IMR-90 (cell line): ENCODE measurements at regions not wholly inside any gene's neighbourhood (a gene's known extent, or its start where the extent isn't known, plus 50 kb on each side); places are given as distances from the start of the nearest gene placed in this dataset.
A peak's percentile ranks its signal among the peaks of the same experiment; 100 is the strongest.

Experiments
- ATAC-seq: fragments of 200-7000 bp; cut with Tn5 transposase; 2 replicates; pipeline ENCODE4 v1.9.1; 2020; ENCODE audit warnings: low read depth, mild to moderate bottlenecking, moderate library complexity
- BruUV-seq: library from RNA; stranded (reverse); fragments of 400-500 nt; replicated peaks from 2 replicates; lab custom pipeline; 2021; lab: Mats Ljungman, UMichigan
- CTCF ChIA-PET: fragments of 300-600 bp; formaldehyde crosslinking; extraction: SDS; loops from one replicate; lab custom pipeline; 2021; ENCODE audit warnings: antibody characterized with exemption; lab: Yijun Ruan, JAX
- POLR2A ChIA-PET: fragments of 300-600 bp; sonication (Branson Sonifier 250); formaldehyde crosslinking; loops from one replicate; lab custom pipeline; 2022; ENCODE audit warnings: antibody characterized with exemption; ENCODE audit not compliant: unreplicated experiment; lab: Charles Lee
- DNase-seq: peaks from one replicate; pipeline ENCODE4 v3.0.0; 2013
- H2AFZ ChIP-seq: replicated peaks from 2 replicates; pipeline ENCODE3; 2013; ENCODE audit warnings: low read length, mild to moderate bottlenecking; ENCODE audit not compliant: poor library complexity
- H2AK5ac ChIP-seq: 2 replicates; pipeline ENCODE4 v1.6.1; 2013; ENCODE audit warnings: low read depth, low read length, inconsistent platforms
- H2AK9ac ChIP-seq: replicated peaks from 2 replicates; pipeline ENCODE3; 2013; ENCODE audit warnings: mild to moderate bottlenecking, low read depth, low read length, moderate library complexity; ENCODE audit not compliant: poor library complexity
- H2BK120ac ChIP-seq: 2 replicates; pipeline ENCODE4 v1.6.1; 2013; ENCODE audit warnings: low read depth, low read length, inconsistent platforms
- H2BK15ac ChIP-seq: 3 replicates; pipeline ENCODE4 v1.6.1; 2013; ENCODE audit warnings: low read depth, low read length, inconsistent platforms
- H2BK20ac ChIP-seq: 2 replicates; pipeline ENCODE4 v1.6.1; 2013; ENCODE audit warnings: low read depth, mild to moderate bottlenecking, inconsistent platforms, low read length, moderate library complexity
- H2BK5ac ChIP-seq: 2 replicates; pipeline ENCODE4 v1.6.1; 2013; ENCODE audit warnings: mild to moderate bottlenecking, low read depth, low read length, inconsistent platforms; ENCODE audit not compliant: poor library complexity, severe bottlenecking
- H3K14ac ChIP-seq: replicated peaks from 2 replicates; pipeline ENCODE4 v1.6.1; 2013; ENCODE audit warnings: low read depth, low read length, inconsistent platforms
- H3K18ac ChIP-seq: 2 replicates; pipeline ENCODE4 v1.6.1; 2013; ENCODE audit warnings: low read depth, low read length, control low read depth
- H3K23ac ChIP-seq: 2 replicates; pipeline ENCODE4 v1.6.1; 2013; ENCODE audit warnings: low read depth, low read length, inconsistent platforms
- H3K27ac ChIP-seq: 2 replicates; pipeline ENCODE4 v1.5.1; 2013; ENCODE audit warnings: mild to moderate bottlenecking, control low read depth, low read length; ENCODE audit not compliant: insufficient read depth
- H3K27me3 ChIP-seq: 2 replicates; pipeline ENCODE4 v1.6.1; 2013; ENCODE audit warnings: low read length; ENCODE audit not compliant: control insufficient read depth, insufficient read depth
- H3K36me3 ChIP-seq: 2 replicates; pipeline ENCODE4 v1.6.1; 2013; ENCODE audit warnings: low read length, mixed read lengths; ENCODE audit not compliant: control insufficient read depth, insufficient read depth
- H3K4ac ChIP-seq: 2 replicates; pipeline ENCODE4 v1.6.1; 2013; ENCODE audit warnings: low read depth, low read length, inconsistent platforms
- H3K4me1 ChIP-seq: 2 replicates; pipeline ENCODE4 v1.6.1; 2013; ENCODE audit warnings: low read length, mixed read lengths; ENCODE audit not compliant: control insufficient read depth, insufficient read depth
- H3K4me2 ChIP-seq: 2 replicates; pipeline ENCODE4 v1.6.1; 2013; ENCODE audit warnings: low read depth, mild to moderate bottlenecking, control low read depth, low read length, moderate library complexity
- H3K4me3 ChIP-seq: 2 replicates; pipeline ENCODE4 v1.5.1; 2013; ENCODE audit warnings: low read depth, mild to moderate bottlenecking, control low read depth, low read length, moderate library complexity; ENCODE audit not compliant: insufficient read depth
- H3K56ac ChIP-seq: 2 replicates; pipeline ENCODE4 v1.6.1; 2013; ENCODE audit warnings: low read length, inconsistent platforms; ENCODE audit not compliant: insufficient read depth; ENCODE audit errors: extremely low read depth
- H3K79me1 ChIP-seq, 2 experiments: 2 replicates each; pipeline ENCODE4 v1.6.1; 2013; ENCODE audit warnings: low read length in 2 of 2, inconsistent platforms in 1 of 2, low read depth in 1 of 2
- H3K9ac ChIP-seq: 2 replicates; pipeline ENCODE4 v1.6.1; 2013; ENCODE audit warnings: low read depth, low read length, control low read depth
- H3K9me1 ChIP-seq: 2 replicates; pipeline ENCODE4 v1.6.1; 2013; ENCODE audit warnings: low read length, inconsistent platforms; ENCODE audit not compliant: insufficient read depth
- H3K9me3 ChIP-seq: 2 replicates; pipeline ENCODE4 v1.6.1; 2013; ENCODE audit warnings: low read length; ENCODE audit not compliant: control insufficient read depth, insufficient read depth
- H4K20me1 ChIP-seq: 2 replicates; pipeline ENCODE4 v1.6.1; 2013; ENCODE audit warnings: low read length, inconsistent platforms; ENCODE audit not compliant: insufficient read depth
- H4K5ac ChIP-seq: 2 replicates; pipeline ENCODE4 v1.6.1; 2013; ENCODE audit warnings: mild to moderate bottlenecking, low read depth, low read length, control low read depth
- H4K8ac ChIP-seq, 2 experiments: 2 replicates each; pipeline ENCODE4 v1.6.1; 2013; ENCODE audit warnings: low read depth in 2 of 2, low read length in 2 of 2, control low read depth in 1 of 2, inconsistent platforms in 1 of 2
- H4K91ac ChIP-seq: 2 replicates; pipeline ENCODE4 v1.6.1; 2013; ENCODE audit warnings: low read depth, low read length, inconsistent platforms; ENCODE audit not compliant: insufficient read depth
- BHLHE40 ChIP-seq: fragments of 150-350 bp; IDR thresholded peaks from 2 replicates; pipeline ENCODE4 v1.6.1; 2016; ENCODE audit warnings: mild to moderate bottlenecking, low read depth, low read length
- CEBPB ChIP-seq: IDR thresholded peaks from 2 replicates; pipeline ENCODE4 v1.6.1; 2012; ENCODE audit warnings: low read depth, low read length, improper control_type of control experiment
- CHD1 ChIP-seq: IDR thresholded peaks from 2 replicates; pipeline ENCODE4 v1.6.1; 2012; ENCODE audit warnings: low read depth, low read length, improper control_type of control experiment
- CTCF ChIP-seq: conservative IDR thresholded peaks from 2 replicates; pipeline ENCODE4 v1.5.1; 2012; ENCODE audit warnings: mild to moderate bottlenecking, low read depth, low read length, improper control_type of control experiment
- FOS ChIP-seq: fragments of 150-350 bp; IDR thresholded peaks from 2 replicates; pipeline ENCODE4 v1.6.1; 2016; ENCODE audit warnings: low read depth, low read length
- MAFK ChIP-seq: IDR thresholded peaks from 2 replicates; pipeline ENCODE4 v1.6.1; 2012; ENCODE audit warnings: low read depth, low read length, improper control_type of control experiment
- MAZ ChIP-seq: IDR thresholded peaks from 2 replicates; pipeline ENCODE4 v1.6.1; 2012; ENCODE audit warnings: low read depth, mild to moderate bottlenecking, low read length, improper control_type of control experiment, moderate library complexity, borderline replicate concordance
- MXI1 ChIP-seq: IDR thresholded peaks from 2 replicates; pipeline ENCODE4 v1.6.1; 2012; ENCODE audit warnings: low read depth, mild to moderate bottlenecking, low read length, moderate library complexity, borderline replicate concordance
- NFE2L2 ChIP-seq: fragments of 150-350 bp; IDR thresholded peaks from 2 replicates; pipeline ENCODE4 v1.6.1; 2016; ENCODE audit warnings: low read depth, mild to moderate bottlenecking, low read length
- POLR2A ChIP-seq: IDR thresholded peaks from 2 replicates; pipeline ENCODE4 v1.6.1; 2012; ENCODE audit warnings: mild to moderate bottlenecking, low read depth, low read length
- RAD21 ChIP-seq: IDR thresholded peaks from 2 replicates; pipeline ENCODE4 v1.6.1; 2012; ENCODE audit warnings: low read length, improper control_type of control experiment
- RCOR1 ChIP-seq: IDR thresholded peaks from 2 replicates; pipeline ENCODE4 v1.6.1; 2012; ENCODE audit warnings: mild to moderate bottlenecking, low read length, improper control_type of control experiment; ENCODE audit not compliant: insufficient replicate concordance
- RFX5 ChIP-seq: IDR thresholded peaks from 2 replicates; pipeline ENCODE4 v1.8.0; 2012; ENCODE audit warnings: low read depth, mild to moderate bottlenecking, low read length, moderate library complexity
- SMC3 ChIP-seq: fragments of 150-350 bp; IDR thresholded peaks from 2 replicates; pipeline ENCODE4 v1.6.1; 2016; ENCODE audit warnings: low read depth, mild to moderate bottlenecking, antibody characterized with exemption, low read length, moderate library complexity
- WGBS, 2 experiments: methylation state at CpG; one replicate each; pipeline versions ENCODE4 v1.1.5 to v1.1.7; 2013; ENCODE audit warnings: missing lambda C conversion rate in 2 of 2; ENCODE audit not compliant: insufficient read length in 1 of 2; ENCODE audit errors: extremely low coverage in 2 of 2; 5-methylcytosine and 5-hydroxymethylcytosine counted together
- dilution Hi-C: fragments of 300-500 bp; cut with HindIII; formaldehyde crosslinking; loops from one replicate; pipeline ENCODE4 v1.14.3; 2018; ENCODE audit warnings: low sequenced_read_pairs; ENCODE audit not compliant: unreplicated experiment
- in situ Hi-C: fragments of 300-500 bp; cut with MboI; formaldehyde crosslinking; loops from 3 replicates; pipeline ENCODE4 v1.14.3; 2019; ENCODE audit warnings: low sequenced_read_pairs, inconsistent platforms, mixed read lengths
- intact Hi-C: fragments of 100-400 bp; cut with micrococcal nuclease; formaldehyde crosslinking; loops from 2 replicates; pipeline ENCODE4 v1.10.0; 2022
- TF ChIP-seq, protein P1 (sequence below): fragments of 150-350 bp; IDR thresholded peaks from 2 replicates; pipeline ENCODE4 v1.6.1; 2017; ENCODE audit warnings: mild to moderate bottlenecking, antibody characterized with exemption, low read length, low read depth
- TF ChIP-seq, protein P2 (sequence below): fragments of 150-350 bp; IDR thresholded peaks from 2 replicates; pipeline ENCODE4 v1.6.1; 2016; ENCODE audit warnings: low read depth, mild to moderate bottlenecking, low read length, moderate library complexity, borderline replicate concordance

- WGBS, 2 experiments: no CpG with 5 or more reads among the region's 1 CpG
- H2AK5ac ChIP-seq: no peak overlapping the region
- dilution Hi-C loops: no loop called here
- no peak overlapping the region for H3K23ac ChIP-seq
- no peak overlapping the region for H2BK20ac ChIP-seq
- H3K9me3 ChIP-seq: no peaks in the 10 kb centered on the region
- no peak overlapping the region for H2BK5ac ChIP-seq
- H3K4ac ChIP-seq: no peak overlapping the region
- peaks cover 0 to 3% of the 10 kb centered on the region in 2 experiments; a peak in 1 of 4 replicates for H3K79me1 ChIP-seq
- TF ChIP-seq SMC3 (no peak), NFE2L2 (no peak), RAD21 (no peak), RCOR1 (no peak), FOS (no peak), RFX5 (no peak), MAZ (no peak), MAFK (no peak), BHLHE40 (no peak), CHD1 (no peak), CTCF (no peak), POLR2A (no peak), CEBPB (no peak), MXI1 (no peak)
- TF ChIP-seq, protein P1, sequence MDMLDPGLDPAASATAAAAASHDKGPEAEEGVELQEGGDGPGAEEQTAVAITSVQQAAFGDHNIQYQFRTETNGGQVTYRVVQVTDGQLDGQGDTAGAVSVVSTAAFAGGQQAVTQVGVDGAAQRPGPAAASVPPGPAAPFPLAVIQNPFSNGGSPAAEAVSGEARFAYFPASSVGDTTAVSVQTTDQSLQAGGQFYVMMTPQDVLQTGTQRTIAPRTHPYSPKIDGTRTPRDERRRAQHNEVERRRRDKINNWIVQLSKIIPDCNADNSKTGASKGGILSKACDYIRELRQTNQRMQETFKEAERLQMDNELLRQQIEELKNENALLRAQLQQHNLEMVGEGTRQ: no peak
- TF ChIP-seq, protein P2, sequence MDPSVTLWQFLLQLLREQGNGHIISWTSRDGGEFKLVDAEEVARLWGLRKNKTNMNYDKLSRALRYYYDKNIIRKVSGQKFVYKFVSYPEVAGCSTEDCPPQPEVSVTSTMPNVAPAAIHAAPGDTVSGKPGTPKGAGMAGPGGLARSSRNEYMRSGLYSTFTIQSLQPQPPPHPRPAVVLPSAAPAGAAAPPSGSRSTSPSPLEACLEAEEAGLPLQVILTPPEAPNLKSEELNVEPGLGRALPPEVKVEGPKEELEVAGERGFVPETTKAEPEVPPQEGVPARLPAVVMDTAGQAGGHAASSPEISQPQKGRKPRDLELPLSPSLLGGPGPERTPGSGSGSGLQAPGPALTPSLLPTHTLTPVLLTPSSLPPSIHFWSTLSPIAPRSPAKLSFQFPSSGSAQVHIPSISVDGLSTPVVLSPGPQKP: no peak
- H3K18ac ChIP-seq: no peak overlapping the region
- intact Hi-C loops: no loop called here
- H2BK15ac ChIP-seq: no peak overlapping the region
- ChIA-PET CTCF (no interaction called here), POLR2A (no interaction called here)
- H2AK9ac ChIP-seq: no peak overlapping the region
- H4K20me1 ChIP-seq: no peaks in the 10 kb centered on the region
- BruUV-seq: no TSS peak
- no peak overlapping the region for H4K5ac ChIP-seq
- no peak overlapping the region for H2BK120ac ChIP-seq
- no peaks in the 10 kb centered on the region for H3K27me3 ChIP-seq
- no peak overlapping the region for H3K14ac ChIP-seq
- no peak for ATAC-seq
- no peak for DNase-seq
- H3K4me3 ChIP-seq: no peak overlapping the region
- no peaks in the 10 kb centered on the region for H3K36me3 ChIP-seq
- in situ Hi-C loops: no loop called here
- peaks cover 6% of the 10 kb centered on the region for H3K9me1 ChIP-seq
- no peak overlapping the region for H3K56ac ChIP-seq
- H3K4me2 ChIP-seq: no peak overlapping the region
- H4K8ac ChIP-seq: peak overlapping the region in 1 of 2 experiments; percentile 0; a peak in 1 of 4 replicates
- no peak overlapping the region for H4K91ac ChIP-seq
- H3K9ac ChIP-seq: no peak overlapping the region
- no peak overlapping the region for H3K27ac ChIP-seq
- peaks cover 8% of the 10 kb centered on the region for H3K4me1 ChIP-seq
- no peak overlapping the region for H2AFZ ChIP-seq
Observed at GRCh38 chr2:215522237-215522636, 86.4 kb upstream of the FN1 start.
